NB4 (cell line): ENCODE measurements at regions not wholly inside any gene's neighbourhood (a gene's known extent, or its start where the extent isn't known, plus 50 kb on each side); places are given as distances from the start of the nearest gene placed in this dataset.

Experiments used
- POLR2A ChIP-seq: IDR thresholded peaks from 2 replicates; pipeline ENCODE4 v1.6.1; 2011; ENCODE audit warnings: mild to moderate bottlenecking; ENCODE audit not compliant: insufficient read length; ENCODE audit errors: extremely low read depth
- TF ChIP-seq, protein P1 (sequence below): IDR thresholded peaks from 2 replicates; pipeline ENCODE4 v1.6.1; 2011; ENCODE audit warnings: low read depth, low read length
- TF ChIP-seq, protein P2 (sequence below): IDR thresholded peaks from one replicate; pipeline ENCODE4 v1.5.1; 2012; ENCODE audit warnings: low read depth, low read length

- TF ChIP-seq POLR2A: no peak
- TF ChIP-seq, protein P1, sequence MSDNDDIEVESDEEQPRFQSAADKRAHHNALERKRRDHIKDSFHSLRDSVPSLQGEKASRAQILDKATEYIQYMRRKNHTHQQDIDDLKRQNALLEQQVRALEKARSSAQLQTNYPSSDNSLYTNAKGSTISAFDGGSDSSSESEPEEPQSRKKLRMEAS: no peak
- TF ChIP-seq, protein P2, sequence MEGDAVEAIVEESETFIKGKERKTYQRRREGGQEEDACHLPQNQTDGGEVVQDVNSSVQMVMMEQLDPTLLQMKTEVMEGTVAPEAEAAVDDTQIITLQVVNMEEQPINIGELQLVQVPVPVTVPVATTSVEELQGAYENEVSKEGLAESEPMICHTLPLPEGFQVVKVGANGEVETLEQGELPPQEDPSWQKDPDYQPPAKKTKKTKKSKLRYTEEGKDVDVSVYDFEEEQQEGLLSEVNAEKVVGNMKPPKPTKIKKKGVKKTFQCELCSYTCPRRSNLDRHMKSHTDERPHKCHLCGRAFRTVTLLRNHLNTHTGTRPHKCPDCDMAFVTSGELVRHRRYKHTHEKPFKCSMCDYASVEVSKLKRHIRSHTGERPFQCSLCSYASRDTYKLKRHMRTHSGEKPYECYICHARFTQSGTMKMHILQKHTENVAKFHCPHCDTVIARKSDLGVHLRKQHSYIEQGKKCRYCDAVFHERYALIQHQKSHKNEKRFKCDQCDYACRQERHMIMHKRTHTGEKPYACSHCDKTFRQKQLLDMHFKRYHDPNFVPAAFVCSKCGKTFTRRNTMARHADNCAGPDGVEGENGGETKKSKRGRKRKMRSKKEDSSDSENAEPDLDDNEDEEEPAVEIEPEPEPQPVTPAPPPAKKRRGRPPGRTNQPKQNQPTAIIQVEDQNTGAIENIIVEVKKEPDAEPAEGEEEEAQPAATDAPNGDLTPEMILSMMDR: no peak
Measured at GRCh38 chr6:134772671-134773360, 177.1 kb downstream of the ALDH8A1 start.
